ENCODE measurements at regions not wholly inside any gene's neighbourhood (a gene's known extent, or its start where the extent isn't known, plus 50 kb on each side); places are given as distances from the start of the nearest gene placed in this dataset.

DNA sequence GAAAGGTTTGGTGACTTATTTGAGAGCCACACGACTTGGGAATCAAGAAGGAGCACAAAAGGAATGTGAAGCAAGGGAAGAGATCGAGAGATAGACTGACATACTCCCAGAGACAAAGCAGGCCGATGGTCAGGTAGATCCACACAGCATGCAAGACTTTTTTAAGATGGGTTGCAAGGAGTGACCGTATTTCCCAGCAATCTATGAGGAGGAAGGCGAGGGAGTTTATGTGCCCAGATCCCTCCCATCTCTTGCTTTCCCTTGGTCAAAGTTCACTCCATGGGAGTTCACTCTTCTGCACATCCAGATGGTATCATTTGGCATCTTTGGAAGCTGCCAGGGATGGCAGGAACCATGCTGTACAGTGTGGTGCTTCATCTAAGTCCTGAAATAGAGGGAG lies 148.9 kb downstream of the RMI1 start:
- WGBS (ENCODE audit: low lambda C conversion rate, missing lambda C conversion rate) = 69% methylated on average over 5 of the region's 5 CpGs
- H3K27ac ChIP-seq = no peak overlapping the region
- no peaks in the 10 kb centered on the region for H3K4me1 ChIP-seq (ENCODE audit: insufficient read depth)
- H3K36me3 ChIP-seq (replicated peaks; ENCODE audit: insufficient read depth, low read depth) = no peaks in the 10 kb centered on the region
- H3K79me2 ChIP-seq = no peaks in the 10 kb centered on the region
- no peaks in the 10 kb centered on the region for H3K9me3 ChIP-seq (ENCODE audit: low read depth)
- no peaks in the 10 kb centered on the region for H3K27me3 ChIP-seq
- no peak for DNase-seq (ENCODE audit: low spot score)
- TF ChIP-seq EZH2 (IDR thresholded peaks at IDR 0.05; ENCODE audit: borderline replicate concordance) = no peak
- TF ChIP-seq EZH2phosphoT487 (IDR thresholded peaks at IDR 0.05; ENCODE audit: low read depth, severe bottlenecking, unreplicated experiment) = no peak
- TF ChIP-seq, protein P1, sequence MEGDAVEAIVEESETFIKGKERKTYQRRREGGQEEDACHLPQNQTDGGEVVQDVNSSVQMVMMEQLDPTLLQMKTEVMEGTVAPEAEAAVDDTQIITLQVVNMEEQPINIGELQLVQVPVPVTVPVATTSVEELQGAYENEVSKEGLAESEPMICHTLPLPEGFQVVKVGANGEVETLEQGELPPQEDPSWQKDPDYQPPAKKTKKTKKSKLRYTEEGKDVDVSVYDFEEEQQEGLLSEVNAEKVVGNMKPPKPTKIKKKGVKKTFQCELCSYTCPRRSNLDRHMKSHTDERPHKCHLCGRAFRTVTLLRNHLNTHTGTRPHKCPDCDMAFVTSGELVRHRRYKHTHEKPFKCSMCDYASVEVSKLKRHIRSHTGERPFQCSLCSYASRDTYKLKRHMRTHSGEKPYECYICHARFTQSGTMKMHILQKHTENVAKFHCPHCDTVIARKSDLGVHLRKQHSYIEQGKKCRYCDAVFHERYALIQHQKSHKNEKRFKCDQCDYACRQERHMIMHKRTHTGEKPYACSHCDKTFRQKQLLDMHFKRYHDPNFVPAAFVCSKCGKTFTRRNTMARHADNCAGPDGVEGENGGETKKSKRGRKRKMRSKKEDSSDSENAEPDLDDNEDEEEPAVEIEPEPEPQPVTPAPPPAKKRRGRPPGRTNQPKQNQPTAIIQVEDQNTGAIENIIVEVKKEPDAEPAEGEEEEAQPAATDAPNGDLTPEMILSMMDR (IDR thresholded peaks at IDR 0.05; ENCODE audit: poor library complexity) = no peak
- no peak overlapping the region for H2AFZ ChIP-seq
- H4K20me1 ChIP-seq (ENCODE audit: insufficient read depth, poor library complexity, severe bottlenecking) = no peaks in the 10 kb centered on the region
- no peak overlapping the region for H3K4me3 ChIP-seq
- H3K4me2 ChIP-seq = no peak overlapping the region
- no peaks in the 10 kb centered on the region for H3K9me2 ChIP-seq (replicated peaks; ENCODE audit: insufficient read depth)

DNA sequence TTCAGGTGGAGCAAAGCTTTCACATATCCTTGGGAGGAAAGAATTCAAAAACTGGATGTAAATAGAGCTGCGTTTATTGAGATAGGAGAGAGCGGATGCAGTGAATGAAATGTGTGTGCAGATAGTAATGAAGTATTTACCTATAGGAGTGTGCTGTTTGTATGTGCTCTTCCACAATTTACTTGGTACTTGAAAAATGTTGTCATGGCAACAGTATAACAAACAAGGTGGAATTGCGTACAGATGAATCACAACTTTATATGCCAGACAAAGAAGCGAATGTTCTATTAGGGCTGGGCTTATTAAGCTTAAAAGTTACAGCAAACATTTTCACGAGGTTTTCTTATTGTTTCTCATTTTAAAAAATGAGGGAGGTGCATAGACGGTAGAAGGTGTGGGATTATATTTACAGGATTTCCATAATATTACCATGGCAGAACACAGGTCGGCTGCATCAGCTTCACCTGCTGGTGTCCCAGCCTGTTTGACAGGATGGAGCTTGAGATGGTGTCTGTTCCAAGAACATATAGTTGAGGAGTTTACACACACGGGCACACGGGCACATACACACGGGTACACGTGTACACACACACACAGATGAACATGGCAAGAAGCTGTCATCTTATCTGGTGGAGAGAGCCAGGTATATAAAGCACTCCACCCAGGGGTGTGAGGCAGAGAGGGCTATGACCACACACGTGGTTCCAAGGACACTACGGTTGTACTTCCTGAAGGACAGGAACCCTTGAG lies 155.7 kb downstream of the RMI1 start:
- Histone ChIP-seq H3K4me3 (no peak overlapping the region), H3K79me2 (no peaks in the 10 kb centered on the region), H3K4me2 (no peak overlapping the region), H4K20me1 (ENCODE audit: insufficient read depth, poor library complexity, severe bottlenecking) (no peaks in the 10 kb centered on the region), H3K27me3 (peaks cover 29% of the 10 kb centered on the region), H3K9me3 (ENCODE audit: low read depth) (no peaks in the 10 kb centered on the region), H3K36me3 (replicated peaks; ENCODE audit: insufficient read depth, low read depth) (no peaks in the 10 kb centered on the region), H2AFZ (no peak overlapping the region), H3K9me2 (replicated peaks; ENCODE audit: insufficient read depth) (no peaks in the 10 kb centered on the region), H3K4me1 (ENCODE audit: insufficient read depth) (peaks cover 11% of the 10 kb centered on the region), H3K27ac (no peak overlapping the region)
- 72% methylated on average over 13 of the region's 13 CpGs for WGBS (ENCODE audit: low lambda C conversion rate, missing lambda C conversion rate)
- no peak for DNase-seq (ENCODE audit: low spot score)
- TF ChIP-seq, protein P1 (IDR thresholded peaks at IDR 0.05; ENCODE audit: poor library complexity) = no peak
- TF ChIP-seq EZH2phosphoT487 (IDR thresholded peaks at IDR 0.05; ENCODE audit: low read depth, severe bottlenecking, unreplicated experiment) (no peak), EZH2 (IDR thresholded peaks at IDR 0.05; ENCODE audit: borderline replicate concordance) (no peak)

DNA sequence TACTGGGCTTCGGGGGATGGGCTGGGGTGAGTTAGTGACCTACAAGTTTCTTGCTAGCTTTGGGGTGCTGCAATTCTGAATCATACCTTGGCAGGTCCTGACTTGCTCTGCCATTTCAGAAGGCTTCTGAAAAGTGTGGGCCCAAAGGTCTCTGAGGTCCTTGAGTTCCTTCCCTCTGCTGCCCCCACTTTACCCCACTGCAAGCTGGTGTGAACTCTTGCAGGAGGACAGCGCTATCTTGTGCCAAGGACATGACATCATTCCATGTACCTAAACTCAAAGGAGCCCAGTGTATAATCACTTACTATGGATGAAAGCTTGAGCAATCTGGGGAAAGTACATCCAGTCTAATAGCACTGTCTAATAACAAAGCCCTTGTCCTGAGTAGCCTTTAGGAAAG lies 157.4 kb downstream of the RMI1 start:
- H3K27ac ChIP-seq = no peak overlapping the region

More for the DNA sequence above, 157.4 kb downstream of the RMI1 start:
- Histone ChIP-seq H3K4me1 (ENCODE audit: insufficient read depth) (peaks cover 11% of the 10 kb centered on the region), H3K4me2 (no peak overlapping the region), H3K4me3 (no peak overlapping the region), H3K36me3 (replicated peaks; ENCODE audit: insufficient read depth, low read depth) (no peaks in the 10 kb centered on the region), H3K9me2 (replicated peaks; ENCODE audit: insufficient read depth) (no peaks in the 10 kb centered on the region), H4K20me1 (ENCODE audit: insufficient read depth, poor library complexity, severe bottlenecking) (no peaks in the 10 kb centered on the region), H3K27me3 (peaks cover 45% of the 10 kb centered on the region), H3K9me3 (ENCODE audit: low read depth) (no peaks in the 10 kb centered on the region), H2AFZ (no peak overlapping the region), H3K79me2 (no peaks in the 10 kb centered on the region)
- TF ChIP-seq EZH2phosphoT487 (IDR thresholded peaks at IDR 0.05; ENCODE audit: low read depth, severe bottlenecking, unreplicated experiment) (no peak), EZH2 (IDR thresholded peaks at IDR 0.05; ENCODE audit: borderline replicate concordance) (no peak)
- TF ChIP-seq, protein P1 (IDR thresholded peaks at IDR 0.05; ENCODE audit: poor library complexity) = no peak
- DNase-seq (ENCODE audit: low spot score) = no peak
- whole genome bisulfite sequencing (ENCODE audit: low lambda C conversion rate, missing lambda C conversion rate) = 94% methylated on average over 2 of the region's 2 CpGs

All from hepatocyte (in vitro differentiated cells).